ENCODE measurements at regions not wholly inside any gene's neighbourhood (a gene's known extent, or its start where the extent isn't known, plus 50 kb on each side); places are given as distances from the start of the nearest gene placed in this dataset.

DNA sequence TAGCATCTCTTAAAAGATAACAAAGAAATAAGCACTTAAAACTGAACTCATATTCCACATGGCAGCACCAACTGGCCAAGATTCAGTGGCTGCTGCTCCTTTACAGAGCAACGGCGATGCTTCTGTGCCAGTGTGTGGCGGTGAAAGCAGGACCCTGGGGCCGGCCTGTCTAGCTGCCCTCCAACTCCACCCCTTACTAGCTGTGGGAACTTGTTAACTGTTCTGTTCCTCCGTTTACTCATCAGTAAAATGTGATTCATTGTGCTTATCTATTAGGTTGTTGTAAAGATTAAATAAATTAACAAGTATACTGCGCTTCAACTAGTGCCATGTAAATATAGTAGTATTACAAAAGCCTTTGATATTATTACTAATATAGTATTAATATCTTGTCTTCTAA lies 133.2 kb downstream of the GDAP2 start (continued):
- TF ChIP-seq, protein P1, sequence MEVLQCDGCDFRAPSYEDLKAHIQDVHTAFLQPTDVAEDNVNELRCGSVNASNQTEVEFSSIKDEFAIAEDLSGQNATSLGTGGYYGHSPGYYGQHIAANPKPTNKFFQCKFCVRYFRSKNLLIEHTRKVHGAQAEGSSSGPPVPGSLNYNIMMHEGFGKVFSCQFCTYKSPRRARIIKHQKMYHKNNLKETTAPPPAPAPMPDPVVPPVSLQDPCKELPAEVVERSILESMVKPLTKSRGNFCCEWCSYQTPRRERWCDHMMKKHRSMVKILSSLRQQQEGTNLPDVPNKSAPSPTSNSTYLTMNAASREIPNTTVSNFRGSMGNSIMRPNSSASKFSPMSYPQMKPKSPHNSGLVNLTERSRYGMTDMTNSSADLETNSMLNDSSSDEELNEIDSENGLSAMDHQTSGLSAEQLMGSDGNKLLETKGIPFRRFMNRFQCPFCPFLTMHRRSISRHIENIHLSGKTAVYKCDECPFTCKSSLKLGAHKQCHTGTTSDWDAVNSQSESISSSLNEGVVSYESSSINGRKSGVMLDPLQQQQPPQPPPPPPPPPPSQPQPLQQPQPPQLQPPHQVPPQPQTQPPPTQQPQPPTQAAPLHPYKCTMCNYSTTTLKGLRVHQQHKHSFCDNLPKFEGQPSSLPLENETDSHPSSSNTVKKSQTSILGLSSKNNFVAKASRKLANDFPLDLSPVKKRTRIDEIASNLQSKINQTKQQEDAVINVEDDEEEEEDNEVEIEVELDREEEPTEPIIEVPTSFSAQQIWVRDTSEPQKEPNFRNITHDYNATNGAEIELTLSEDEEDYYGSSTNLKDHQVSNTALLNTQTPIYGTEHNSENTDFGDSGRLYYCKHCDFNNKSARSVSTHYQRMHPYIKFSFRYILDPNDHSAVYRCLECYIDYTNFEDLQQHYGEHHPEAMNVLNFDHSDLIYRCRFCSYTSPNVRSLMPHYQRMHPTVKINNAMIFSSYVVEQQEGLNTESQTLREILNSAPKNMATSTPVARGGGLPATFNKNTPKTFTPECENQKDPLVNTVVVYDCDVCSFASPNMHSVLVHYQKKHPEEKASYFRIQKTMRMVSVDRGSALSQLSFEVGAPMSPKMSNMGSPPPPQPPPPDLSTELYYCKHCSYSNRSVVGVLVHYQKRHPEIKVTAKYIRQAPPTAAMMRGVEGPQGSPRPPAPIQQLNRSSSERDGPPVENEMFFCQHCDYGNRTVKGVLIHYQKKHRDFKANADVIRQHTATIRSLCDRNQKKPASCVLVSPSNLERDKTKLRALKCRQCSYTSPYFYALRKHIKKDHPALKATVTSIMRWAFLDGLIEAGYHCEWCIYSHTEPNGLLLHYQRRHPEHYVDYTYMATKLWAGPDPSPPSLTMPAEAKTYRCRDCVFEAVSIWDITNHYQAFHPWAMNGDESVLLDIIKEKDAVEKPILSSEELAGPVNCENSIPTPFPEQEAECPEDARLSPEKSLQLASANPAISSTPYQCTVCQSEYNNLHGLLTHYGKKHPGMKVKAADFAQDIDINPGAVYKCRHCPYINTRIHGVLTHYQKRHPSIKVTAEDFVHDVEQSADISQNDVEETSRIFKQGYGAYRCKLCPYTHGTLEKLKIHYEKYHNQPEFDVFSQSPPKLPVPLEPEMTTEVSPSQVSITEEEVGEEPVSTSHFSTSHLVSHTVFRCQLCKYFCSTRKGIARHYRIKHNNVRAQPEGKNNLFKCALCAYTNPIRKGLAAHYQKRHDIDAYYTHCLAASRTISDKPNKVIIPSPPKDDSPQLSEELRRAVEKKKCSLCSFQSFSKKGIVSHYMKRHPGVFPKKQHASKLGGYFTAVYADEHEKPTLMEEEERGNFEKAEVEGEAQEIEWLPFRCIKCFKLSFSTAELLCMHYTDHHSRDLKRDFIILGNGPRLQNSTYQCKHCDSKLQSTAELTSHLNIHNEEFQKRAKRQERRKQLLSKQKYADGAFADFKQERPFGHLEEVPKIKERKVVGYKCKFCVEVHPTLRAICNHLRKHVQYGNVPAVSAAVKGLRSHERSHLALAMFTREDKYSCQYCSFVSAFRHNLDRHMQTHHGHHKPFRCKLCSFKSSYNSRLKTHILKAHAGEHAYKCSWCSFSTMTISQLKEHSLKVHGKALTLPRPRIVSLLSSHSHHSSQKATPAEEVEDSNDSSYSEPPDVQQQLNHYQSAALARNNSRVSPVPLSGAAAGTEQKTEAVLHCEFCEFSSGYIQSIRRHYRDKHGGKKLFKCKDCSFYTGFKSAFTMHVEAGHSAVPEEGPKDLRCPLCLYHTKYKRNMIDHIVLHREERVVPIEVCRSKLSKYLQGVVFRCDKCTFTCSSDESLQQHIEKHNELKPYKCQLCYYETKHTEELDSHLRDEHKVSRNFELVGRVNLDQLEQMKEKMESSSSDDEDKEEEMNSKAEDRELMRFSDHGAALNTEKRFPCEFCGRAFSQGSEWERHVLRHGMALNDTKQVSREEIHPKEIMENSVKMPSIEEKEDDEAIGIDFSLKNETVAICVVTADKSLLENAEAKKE (CRISPR knock-in tag; IDR thresholded peaks at IDR 0.05) = no peak

DNA sequence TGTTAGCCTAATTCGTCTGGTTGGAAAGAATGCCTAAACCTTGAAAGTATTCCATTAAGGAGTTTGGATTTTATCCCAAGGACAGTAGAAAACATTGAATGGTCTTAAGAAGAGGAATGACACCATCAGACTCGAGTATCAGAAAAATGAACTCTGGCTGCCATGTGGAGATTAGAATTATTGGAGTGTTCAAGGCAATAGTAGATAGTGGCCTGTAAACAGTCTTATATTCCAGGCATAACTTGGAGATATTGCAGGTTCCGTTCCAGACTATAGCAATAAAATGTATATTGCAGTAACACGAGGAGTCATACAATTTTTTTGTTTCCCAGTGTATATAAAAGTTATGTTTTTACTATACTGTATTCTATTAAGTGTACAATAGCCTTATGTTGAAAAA lies 130.9 kb downstream of the GDAP2 start:
- H3K27me3 Mint-ChIP-seq (ENCODE audit: insufficient read depth, low read depth, poor library complexity) = peaks cover 2% of the 10 kb centered on the region
- TF ChIP-seq, protein P2, sequence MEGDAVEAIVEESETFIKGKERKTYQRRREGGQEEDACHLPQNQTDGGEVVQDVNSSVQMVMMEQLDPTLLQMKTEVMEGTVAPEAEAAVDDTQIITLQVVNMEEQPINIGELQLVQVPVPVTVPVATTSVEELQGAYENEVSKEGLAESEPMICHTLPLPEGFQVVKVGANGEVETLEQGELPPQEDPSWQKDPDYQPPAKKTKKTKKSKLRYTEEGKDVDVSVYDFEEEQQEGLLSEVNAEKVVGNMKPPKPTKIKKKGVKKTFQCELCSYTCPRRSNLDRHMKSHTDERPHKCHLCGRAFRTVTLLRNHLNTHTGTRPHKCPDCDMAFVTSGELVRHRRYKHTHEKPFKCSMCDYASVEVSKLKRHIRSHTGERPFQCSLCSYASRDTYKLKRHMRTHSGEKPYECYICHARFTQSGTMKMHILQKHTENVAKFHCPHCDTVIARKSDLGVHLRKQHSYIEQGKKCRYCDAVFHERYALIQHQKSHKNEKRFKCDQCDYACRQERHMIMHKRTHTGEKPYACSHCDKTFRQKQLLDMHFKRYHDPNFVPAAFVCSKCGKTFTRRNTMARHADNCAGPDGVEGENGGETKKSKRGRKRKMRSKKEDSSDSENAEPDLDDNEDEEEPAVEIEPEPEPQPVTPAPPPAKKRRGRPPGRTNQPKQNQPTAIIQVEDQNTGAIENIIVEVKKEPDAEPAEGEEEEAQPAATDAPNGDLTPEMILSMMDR (conservative IDR thresholded peaks at IDR 0.05; ENCODE audit: low read depth in 2 of 2) = no peak
- TF ChIP-seq, protein P3, sequence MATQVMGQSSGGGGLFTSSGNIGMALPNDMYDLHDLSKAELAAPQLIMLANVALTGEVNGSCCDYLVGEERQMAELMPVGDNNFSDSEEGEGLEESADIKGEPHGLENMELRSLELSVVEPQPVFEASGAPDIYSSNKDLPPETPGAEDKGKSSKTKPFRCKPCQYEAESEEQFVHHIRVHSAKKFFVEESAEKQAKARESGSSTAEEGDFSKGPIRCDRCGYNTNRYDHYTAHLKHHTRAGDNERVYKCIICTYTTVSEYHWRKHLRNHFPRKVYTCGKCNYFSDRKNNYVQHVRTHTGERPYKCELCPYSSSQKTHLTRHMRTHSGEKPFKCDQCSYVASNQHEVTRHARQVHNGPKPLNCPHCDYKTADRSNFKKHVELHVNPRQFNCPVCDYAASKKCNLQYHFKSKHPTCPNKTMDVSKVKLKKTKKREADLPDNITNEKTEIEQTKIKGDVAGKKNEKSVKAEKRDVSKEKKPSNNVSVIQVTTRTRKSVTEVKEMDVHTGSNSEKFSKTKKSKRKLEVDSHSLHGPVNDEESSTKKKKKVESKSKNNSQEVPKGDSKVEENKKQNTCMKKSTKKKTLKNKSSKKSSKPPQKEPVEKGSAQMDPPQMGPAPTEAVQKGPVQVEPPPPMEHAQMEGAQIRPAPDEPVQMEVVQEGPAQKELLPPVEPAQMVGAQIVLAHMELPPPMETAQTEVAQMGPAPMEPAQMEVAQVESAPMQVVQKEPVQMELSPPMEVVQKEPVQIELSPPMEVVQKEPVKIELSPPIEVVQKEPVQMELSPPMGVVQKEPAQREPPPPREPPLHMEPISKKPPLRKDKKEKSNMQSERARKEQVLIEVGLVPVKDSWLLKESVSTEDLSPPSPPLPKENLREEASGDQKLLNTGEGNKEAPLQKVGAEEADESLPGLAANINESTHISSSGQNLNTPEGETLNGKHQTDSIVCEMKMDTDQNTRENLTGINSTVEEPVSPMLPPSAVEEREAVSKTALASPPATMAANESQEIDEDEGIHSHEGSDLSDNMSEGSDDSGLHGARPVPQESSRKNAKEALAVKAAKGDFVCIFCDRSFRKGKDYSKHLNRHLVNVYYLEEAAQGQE (IDR thresholded peaks at IDR 0.05; ENCODE audit: unreplicated experiment) = no peak
- TF ChIP-seq JUNB (IDR thresholded peaks at IDR 0.05; ENCODE audit: unreplicated experiment) (no peak), POLR2AphosphoS5 (IDR thresholded peaks at IDR 0.05; ENCODE audit: low read depth) (no peak), STAT1 (IDR thresholded peaks at IDR 0.05; ENCODE audit: unreplicated experiment) (no peak)
- no peaks in the 10 kb centered on the region for H3K9me3 Mint-ChIP-seq
- Histone ChIP-seq H4K20me1 (replicated peaks; ENCODE audit: insufficient read depth) (no peaks in the 10 kb centered on the region), H3K9me2 (ENCODE audit: insufficient read depth) (0 out of 2 replicates have a peak, but pooled peaks cover 7% of the 10 kb centered on the region), H3K27me3 (ENCODE audit: insufficient read depth) (no peaks in the 10 kb centered on the region), H3K4me2 (no peak overlapping the region), H3K79me2 (replicated peaks; ENCODE audit: insufficient read depth) (no peaks in the 10 kb centered on the region), H3K27ac (ENCODE audit: low read depth) (no peak overlapping the region), H3K4me3 (no peak overlapping the region), H2AFZ (no peak overlapping the region), H3K4me1 (ENCODE audit: insufficient read depth) (no peaks in the 10 kb centered on the region), H3F3A (replicated peaks; ENCODE audit: low read depth) (no peaks in the 10 kb centered on the region), H3K36me3 (ENCODE audit: insufficient read depth) (no peaks in the 10 kb centered on the region)
- H3K4me1 Mint-ChIP-seq = no peaks in the 10 kb centered on the region
- H3K27ac Mint-ChIP-seq = no peak overlapping the region
- no peak for ATAC-seq
- H3K36me3 Mint-ChIP-seq (ENCODE audit: low read depth) = no peaks in the 10 kb centered on the region
- no peak for DNase-seq (ENCODE audit: low spot score)
- H3K4me3 Mint-ChIP-seq = no peak overlapping the region

Data from GM23338 (cell line).